ENCODE measurements at regions not wholly inside any gene's neighbourhood (a gene's known extent, or its start where the extent isn't known, plus 50 kb on each side); places are given as distances from the start of the nearest gene placed in this dataset.
A peak's percentile ranks its signal among the peaks of the same experiment; 100 is the strongest.

DNA sequence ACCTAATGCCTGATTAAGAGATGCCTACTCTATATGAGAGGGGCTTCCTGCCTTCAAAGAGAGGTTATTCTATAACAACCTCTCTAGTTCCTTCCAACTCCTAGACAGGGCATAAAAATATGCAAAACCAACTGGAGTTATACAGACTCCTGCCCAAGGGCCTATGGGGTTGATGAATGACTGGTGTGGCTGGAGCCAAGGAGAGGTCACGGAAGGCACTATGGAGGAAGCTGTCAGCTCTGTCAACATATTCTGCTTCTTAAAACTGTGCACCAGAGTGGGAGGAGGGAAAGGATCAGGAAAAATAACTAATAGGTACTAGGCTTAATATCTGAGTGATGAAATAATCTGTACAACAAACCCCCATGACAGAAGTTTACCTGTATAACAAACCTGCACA, 120.9 kb upstream of the CDC42EP3 start:
- Histone ChIP-seq H3K9me3 (no peaks in the 10 kb centered on the region), H3K27ac (no peak overlapping the region), H3K4me1 (peaks cover 6% of the 10 kb centered on the region), H3K4me3 (no peak overlapping the region), H3K36me3 (no peaks in the 10 kb centered on the region), H3K27me3 (no peaks in the 10 kb centered on the region)
- intact Hi-C loops (cut with DNase I) = no loop called here
- TF ChIP-seq POLR2A (IDR thresholded peaks at IDR 0.05) = no peak
- TF ChIP-seq POLR2AphosphoS5 (IDR thresholded peaks at IDR 0.05; ENCODE audit: insufficient read depth in 1 of 2, low read depth in 1 of 2) = no peak
- TF ChIP-seq, protein P1, sequence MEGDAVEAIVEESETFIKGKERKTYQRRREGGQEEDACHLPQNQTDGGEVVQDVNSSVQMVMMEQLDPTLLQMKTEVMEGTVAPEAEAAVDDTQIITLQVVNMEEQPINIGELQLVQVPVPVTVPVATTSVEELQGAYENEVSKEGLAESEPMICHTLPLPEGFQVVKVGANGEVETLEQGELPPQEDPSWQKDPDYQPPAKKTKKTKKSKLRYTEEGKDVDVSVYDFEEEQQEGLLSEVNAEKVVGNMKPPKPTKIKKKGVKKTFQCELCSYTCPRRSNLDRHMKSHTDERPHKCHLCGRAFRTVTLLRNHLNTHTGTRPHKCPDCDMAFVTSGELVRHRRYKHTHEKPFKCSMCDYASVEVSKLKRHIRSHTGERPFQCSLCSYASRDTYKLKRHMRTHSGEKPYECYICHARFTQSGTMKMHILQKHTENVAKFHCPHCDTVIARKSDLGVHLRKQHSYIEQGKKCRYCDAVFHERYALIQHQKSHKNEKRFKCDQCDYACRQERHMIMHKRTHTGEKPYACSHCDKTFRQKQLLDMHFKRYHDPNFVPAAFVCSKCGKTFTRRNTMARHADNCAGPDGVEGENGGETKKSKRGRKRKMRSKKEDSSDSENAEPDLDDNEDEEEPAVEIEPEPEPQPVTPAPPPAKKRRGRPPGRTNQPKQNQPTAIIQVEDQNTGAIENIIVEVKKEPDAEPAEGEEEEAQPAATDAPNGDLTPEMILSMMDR (IDR thresholded peaks at IDR 0.05) = no peak
- no peak for DNase-seq (ENCODE audit: extremely low spot score in 2 of 2)

DNA sequence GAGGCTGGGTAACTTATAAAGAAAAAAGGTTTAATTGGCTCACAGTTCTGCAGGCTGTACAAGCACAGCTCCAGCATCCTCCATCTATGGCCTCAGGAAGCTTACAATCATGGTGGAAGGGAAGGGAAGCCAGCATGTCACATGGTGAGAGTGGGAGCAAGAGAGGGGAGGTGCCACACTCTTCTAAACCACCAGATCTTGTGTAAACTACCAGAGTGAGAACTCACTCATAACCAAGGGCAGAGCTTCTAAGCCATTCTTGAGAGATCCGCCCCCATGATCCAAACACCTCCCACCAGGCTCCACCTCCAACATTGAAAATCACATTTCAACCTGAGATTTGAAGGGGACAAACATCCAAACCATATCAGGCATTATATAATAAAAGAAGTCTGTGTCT, 121.6 kb upstream of the CDC42EP3 start:
- Histone ChIP-seq H3K36me3 (no peaks in the 10 kb centered on the region), H3K27me3 (no peaks in the 10 kb centered on the region), H3K4me1 (peaks cover 6% of the 10 kb centered on the region), H3K27ac (no peak overlapping the region), H3K4me3 (no peak overlapping the region), H3K9me3 (no peaks in the 10 kb centered on the region)
- intact Hi-C loops (cut with DNase I) = no loop called here
- DNase-seq (ENCODE audit: extremely low spot score in 2 of 2) = no peak
- no peak for TF ChIP-seq POLR2AphosphoS5 (IDR thresholded peaks at IDR 0.05; ENCODE audit: insufficient read depth in 1 of 2, low read depth in 1 of 2)
- TF ChIP-seq POLR2A (IDR thresholded peaks at IDR 0.05) = no peak
- TF ChIP-seq, protein P1 (IDR thresholded peaks at IDR 0.05) = no peak

DNA sequence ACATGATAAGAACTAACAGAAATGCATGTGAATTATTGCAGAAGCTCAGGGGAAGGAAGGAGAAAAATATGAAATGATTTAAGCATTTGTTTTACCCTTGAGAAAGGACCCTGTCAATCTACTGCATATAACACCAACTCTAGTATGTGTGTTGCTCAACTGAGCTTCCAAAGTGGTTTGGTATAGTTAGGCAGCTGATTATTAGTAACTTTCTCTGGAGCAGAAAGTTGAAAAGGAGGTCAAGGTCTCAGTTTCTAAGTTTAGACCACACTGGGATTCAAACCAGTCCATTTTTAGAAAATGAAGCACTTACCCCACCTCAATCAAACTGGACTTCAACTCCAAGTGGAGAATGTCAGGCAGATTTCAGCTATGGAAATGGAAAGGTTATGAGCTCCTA, 123.3 kb upstream of the CDC42EP3 start:
- Histone ChIP-seq H3K4me1 (peaks cover 12% of the 10 kb centered on the region), H3K36me3 (no peaks in the 10 kb centered on the region), H3K9me3 (no peaks in the 10 kb centered on the region), H3K27me3 (no peaks in the 10 kb centered on the region), H3K27ac (no peak overlapping the region), H3K4me3 (no peak overlapping the region)
- no peak for DNase-seq (ENCODE audit: extremely low spot score in 2 of 2)
- no peak for TF ChIP-seq POLR2A (IDR thresholded peaks at IDR 0.05)
- intact Hi-C loops (cut with DNase I) = no loop called here

DNA sequence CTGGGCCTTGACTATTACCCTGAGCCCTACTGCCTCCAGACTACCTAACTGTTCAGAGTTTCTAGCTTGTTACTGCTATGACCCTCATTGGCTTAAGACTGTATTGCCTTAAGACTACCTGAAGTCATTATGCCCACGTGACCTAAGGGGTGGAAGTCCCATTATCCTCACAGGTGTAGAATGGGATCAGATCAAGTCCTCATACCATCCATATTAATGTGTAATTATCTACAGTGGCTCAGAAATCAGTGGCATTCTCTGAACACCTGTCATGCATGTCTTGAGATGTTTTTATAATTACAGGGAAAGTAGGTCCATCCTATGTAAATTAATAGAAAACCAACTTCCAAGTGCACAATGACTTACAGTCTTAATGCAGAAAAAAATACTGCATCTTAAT, 124.0 kb upstream of the CDC42EP3 start:
- no peak overlapping the region for H3K27ac ChIP-seq
- H3K9me3 ChIP-seq = no peaks in the 10 kb centered on the region
- H3K27me3 ChIP-seq = no peaks in the 10 kb centered on the region
- H3K4me1 ChIP-seq = peaks cover 12% of the 10 kb centered on the region
- no peak overlapping the region for H3K4me3 ChIP-seq
- H3K36me3 ChIP-seq = no peaks in the 10 kb centered on the region
- intact Hi-C loops (cut with DNase I) = no loop called here
- TF ChIP-seq, protein P1 (IDR thresholded peaks at IDR 0.05) = no peak
- TF ChIP-seq POLR2AphosphoS5 (IDR thresholded peaks at IDR 0.05; ENCODE audit: insufficient read depth in 1 of 2, low read depth in 1 of 2) = no peak
- no peak for TF ChIP-seq POLR2A (IDR thresholded peaks at IDR 0.05)
- no peak for DNase-seq (ENCODE audit: extremely low spot score in 2 of 2)

DNA sequence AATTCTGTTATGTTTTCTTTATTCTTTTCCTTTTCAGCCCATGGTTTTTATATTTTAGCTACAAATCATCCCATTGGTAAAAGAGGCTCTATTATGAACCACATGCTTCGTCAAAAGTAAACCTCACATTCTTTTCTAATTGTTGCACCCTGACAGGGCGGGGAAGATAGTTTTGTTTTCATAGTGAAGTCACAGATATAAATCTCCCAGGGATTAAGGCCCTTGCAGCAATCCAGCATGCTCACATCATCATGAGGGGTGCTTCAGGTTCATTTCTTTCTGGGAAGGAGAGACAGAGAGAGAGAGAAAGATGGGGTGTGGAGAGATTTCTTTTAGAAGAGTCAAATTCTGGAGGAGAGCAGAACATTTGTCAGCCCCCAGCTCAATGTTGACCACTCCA, 124.5 kb upstream of the CDC42EP3 start:
- Histone ChIP-seq H3K27ac (no peak overlapping the region), H3K4me3 (no peak overlapping the region), H3K27me3 (no peaks in the 10 kb centered on the region), H3K36me3 (no peaks in the 10 kb centered on the region), H3K4me1 (peaks cover 12% of the 10 kb centered on the region), H3K9me3 (no peaks in the 10 kb centered on the region)
- TF ChIP-seq, protein P1 (IDR thresholded peaks at IDR 0.05) = no peak
- peak in 1 of 2 donors; percentile 40 for TF ChIP-seq POLR2AphosphoS5 (IDR thresholded peaks at IDR 0.05; ENCODE audit: insufficient read depth in 1 of 2, low read depth in 1 of 2)
- no peak for DNase-seq (ENCODE audit: extremely low spot score in 2 of 2)
- intact Hi-C loops (cut with DNase I) = no loop called here

DNA sequence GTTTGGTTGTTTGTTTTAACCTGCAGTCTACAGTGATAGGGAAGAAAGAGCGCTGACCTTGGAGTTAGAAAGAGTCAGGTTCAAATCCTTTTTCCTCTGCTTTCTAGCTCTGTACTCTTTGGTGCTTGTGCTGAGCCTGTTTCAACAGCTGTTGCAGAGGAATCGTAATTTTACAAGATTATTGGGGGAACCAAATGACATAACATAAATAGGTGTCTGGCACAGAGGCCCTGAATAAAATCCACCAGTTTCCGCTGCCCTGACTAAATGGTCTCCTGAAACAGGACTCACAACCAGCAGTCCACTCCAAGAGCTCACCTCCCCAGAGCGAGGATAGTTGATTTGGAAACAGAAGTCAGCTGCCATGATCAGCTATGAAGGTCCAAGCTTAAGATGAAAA, 125.0 kb upstream of the CDC42EP3 start:
- no peaks in the 10 kb centered on the region for H3K36me3 ChIP-seq
- no peak overlapping the region for H3K27ac ChIP-seq
- DNase-seq (ENCODE audit: extremely low spot score in 2 of 2) = no peak
- no peaks in the 10 kb centered on the region for H3K27me3 ChIP-seq
- intact Hi-C loops (cut with DNase I) = no loop called here
- H3K4me1 ChIP-seq = peaks cover 12% of the 10 kb centered on the region
- no peak overlapping the region for H3K4me3 ChIP-seq
- TF ChIP-seq POLR2A (IDR thresholded peaks at IDR 0.05) (no peak), POLR2AphosphoS5 (IDR thresholded peaks at IDR 0.05; ENCODE audit: insufficient read depth in 1 of 2, low read depth in 1 of 2) (no peak)
- TF ChIP-seq, protein P1 (IDR thresholded peaks at IDR 0.05) = no peak
- no peaks in the 10 kb centered on the region for H3K9me3 ChIP-seq

All from vagina (tissue), 2 donors.